Thyroid gland (tissue), 4 donors: ENCODE measurements at regions not wholly inside any gene's neighbourhood (a gene's known extent, or its start where the extent isn't known, plus 50 kb on each side); places are given as distances from the start of the nearest gene placed in this dataset.

Experiments
- CTCF ChIP-seq, 6 experiments: fragments of 200-600 bp in 3 of 6; fragments of 450-650 bp in 3 of 6; sonication (generic) in 3 of 6; IDR thresholded peaks; one replicate each; pipeline ENCODE4 v1.5.1; 2016 to 2019; ENCODE audit warnings: antibody characterized with exemption in 6 of 6, mild to moderate bottlenecking in 2 of 6, inconsistent platforms in 1 of 6, moderate library complexity in 1 of 6
- POLR2A ChIP-seq, 2 donors: fragments of 450-650 bp; IDR thresholded peaks; one replicate each; pipeline ENCODE4 v1.6.1; 2017; ENCODE audit warnings: antibody characterized with exemption in 2 of 2, mild to moderate bottlenecking in 2 of 2, moderate library complexity in 1 of 2

- no peak for TF ChIP-seq POLR2A (IDR thresholded peaks at IDR 0.05)
- TF ChIP-seq CTCF (IDR thresholded peaks at IDR 0.05), result no peak
Measured at GRCh38 chr1:166233750-166234366, 67.1 kb upstream of the FAM78B start.
